ENCODE measurements at regions not wholly inside any gene's neighbourhood (a gene's known extent, or its start where the extent isn't known, plus 50 kb on each side); places are given as distances from the start of the nearest gene placed in this dataset.

DNA sequence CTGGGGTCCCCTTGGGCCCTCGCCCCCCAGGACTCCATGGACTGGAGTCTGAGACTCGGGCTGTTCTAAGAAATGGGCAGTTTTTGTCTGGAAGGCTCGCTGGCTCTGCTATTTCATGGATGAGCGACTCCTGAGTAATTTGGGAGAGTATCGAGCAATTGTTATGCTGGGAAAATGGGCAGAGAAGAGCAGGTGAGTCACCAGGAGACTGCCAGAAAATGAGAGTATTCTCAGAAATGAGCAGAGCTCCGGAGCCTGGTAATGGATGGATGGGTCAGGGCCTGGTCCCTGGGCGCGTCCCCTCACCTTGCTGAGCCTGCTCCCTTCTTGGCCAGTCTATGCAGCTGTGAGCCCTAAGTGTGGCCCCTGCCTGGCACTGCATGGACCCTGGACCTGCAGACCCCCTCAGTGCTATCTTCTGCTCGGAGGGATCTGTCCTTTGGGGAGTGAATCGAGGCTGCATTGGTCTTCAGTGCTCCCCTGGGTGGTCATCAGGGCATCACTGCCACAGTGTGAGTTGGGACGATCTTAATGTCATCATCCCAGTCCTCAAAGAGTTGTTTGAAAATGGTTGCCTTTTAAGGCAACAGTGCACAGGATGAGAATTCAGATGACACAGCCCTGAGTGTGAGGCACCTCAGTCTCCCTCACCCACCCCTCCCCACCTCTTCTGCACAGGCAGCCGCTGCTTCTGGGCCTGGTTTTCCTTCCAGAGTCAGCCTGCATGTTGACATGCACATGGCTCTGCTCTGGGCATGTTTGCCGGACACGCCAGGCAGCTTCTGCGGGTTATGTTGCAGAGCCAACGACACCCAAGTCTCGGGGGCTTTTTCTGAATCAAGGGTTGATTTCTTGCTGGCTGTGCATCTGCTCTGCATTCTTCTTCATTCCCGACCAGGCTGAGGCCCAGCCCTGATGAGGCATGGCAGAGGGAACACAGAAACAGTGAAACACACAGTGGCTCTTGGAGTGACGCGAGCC, 519.0 kb downstream of the TBC1D22A start:
- no peak for DNase-seq (ENCODE audit: low read depth)
- TF ChIP-seq, protein P1, sequence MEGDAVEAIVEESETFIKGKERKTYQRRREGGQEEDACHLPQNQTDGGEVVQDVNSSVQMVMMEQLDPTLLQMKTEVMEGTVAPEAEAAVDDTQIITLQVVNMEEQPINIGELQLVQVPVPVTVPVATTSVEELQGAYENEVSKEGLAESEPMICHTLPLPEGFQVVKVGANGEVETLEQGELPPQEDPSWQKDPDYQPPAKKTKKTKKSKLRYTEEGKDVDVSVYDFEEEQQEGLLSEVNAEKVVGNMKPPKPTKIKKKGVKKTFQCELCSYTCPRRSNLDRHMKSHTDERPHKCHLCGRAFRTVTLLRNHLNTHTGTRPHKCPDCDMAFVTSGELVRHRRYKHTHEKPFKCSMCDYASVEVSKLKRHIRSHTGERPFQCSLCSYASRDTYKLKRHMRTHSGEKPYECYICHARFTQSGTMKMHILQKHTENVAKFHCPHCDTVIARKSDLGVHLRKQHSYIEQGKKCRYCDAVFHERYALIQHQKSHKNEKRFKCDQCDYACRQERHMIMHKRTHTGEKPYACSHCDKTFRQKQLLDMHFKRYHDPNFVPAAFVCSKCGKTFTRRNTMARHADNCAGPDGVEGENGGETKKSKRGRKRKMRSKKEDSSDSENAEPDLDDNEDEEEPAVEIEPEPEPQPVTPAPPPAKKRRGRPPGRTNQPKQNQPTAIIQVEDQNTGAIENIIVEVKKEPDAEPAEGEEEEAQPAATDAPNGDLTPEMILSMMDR (IDR thresholded peaks at IDR 0.05; ENCODE audit: control insufficient read depth, extremely low read depth, insufficient read depth), result no peak
- no peak overlapping the region for H3K4me3 ChIP-seq (ENCODE audit: low read depth, low read length)

DNA sequence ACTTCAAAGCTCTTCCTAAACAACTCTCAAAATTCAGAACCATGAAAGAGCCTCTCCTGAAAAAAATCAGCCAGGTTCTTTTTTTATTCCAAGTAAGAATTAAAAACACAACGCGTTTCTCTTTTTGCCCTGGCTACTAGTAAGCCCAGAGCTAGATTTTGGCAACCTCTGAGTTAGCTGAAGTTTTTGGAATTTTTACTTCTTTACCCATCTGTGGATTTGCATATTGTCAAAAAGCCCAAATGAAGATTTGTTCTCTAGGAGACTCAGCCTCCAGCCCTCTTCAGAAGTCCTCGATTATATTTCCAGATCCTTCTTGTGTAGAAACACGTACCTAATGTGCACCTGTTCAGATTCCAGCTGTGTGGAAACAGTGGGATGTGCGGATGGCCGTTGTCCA, 517.9 kb downstream of the TBC1D22A start:
- TF ChIP-seq, protein P1 (IDR thresholded peaks at IDR 0.05; ENCODE audit: control insufficient read depth, extremely low read depth, insufficient read depth), result no peak
- no peak overlapping the region for H3K4me3 ChIP-seq (ENCODE audit: low read depth, low read length)
- DNase-seq (ENCODE audit: low read depth), result no peak

DNA sequence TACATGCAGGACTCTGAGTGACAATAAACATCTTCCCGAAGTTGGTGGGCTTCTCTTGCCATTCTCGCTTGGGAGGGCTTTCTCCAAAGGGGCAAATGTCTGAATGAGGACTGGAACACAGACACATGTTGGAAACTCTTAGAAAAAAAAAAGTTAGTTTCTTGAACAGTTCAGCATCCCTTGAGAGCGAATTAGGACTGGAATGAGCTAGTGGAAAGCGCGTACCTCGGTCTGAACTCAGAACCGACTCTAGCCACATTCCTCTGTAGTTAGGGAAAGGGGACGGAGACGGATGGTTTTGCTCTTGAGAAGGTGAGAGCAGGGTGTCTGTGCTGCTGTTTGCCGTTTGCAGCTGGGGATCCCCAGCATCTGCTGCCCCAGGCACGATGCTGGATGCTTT, 517.3 kb downstream of the TBC1D22A start:
- TF ChIP-seq, protein P1 (IDR thresholded peaks at IDR 0.05; ENCODE audit: control insufficient read depth, extremely low read depth, insufficient read depth), result no peak
- no peak for DNase-seq (ENCODE audit: low read depth)
- H3K4me3 ChIP-seq (ENCODE audit: low read depth, low read length), result no peak overlapping the region

DNA sequence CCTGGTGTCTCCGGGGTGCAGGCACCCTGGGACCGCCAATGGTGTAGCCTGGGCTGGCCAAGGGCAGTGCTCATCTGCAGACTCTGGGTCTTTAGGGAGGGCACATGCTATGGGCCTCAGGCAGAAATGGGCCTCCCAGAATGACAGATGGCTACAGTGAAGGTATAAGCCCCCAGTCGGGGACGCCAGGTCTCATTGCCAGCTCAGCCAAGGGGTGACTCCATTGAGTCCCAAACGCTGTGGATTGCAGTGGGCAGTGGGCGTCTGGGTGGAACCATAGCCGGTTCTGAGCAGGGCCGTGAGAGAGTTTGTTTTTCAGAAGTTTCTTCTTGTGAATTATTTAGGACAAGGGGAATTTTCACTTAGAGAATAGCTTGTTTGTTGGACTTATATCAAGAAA, 516.9 kb downstream of the TBC1D22A start:
- no peak overlapping the region for H3K4me3 ChIP-seq (ENCODE audit: low read depth, low read length)
- TF ChIP-seq, protein P1 (IDR thresholded peaks at IDR 0.05; ENCODE audit: control insufficient read depth, extremely low read depth, insufficient read depth), result no peak
- no peak for DNase-seq (ENCODE audit: low read depth)

DNA sequence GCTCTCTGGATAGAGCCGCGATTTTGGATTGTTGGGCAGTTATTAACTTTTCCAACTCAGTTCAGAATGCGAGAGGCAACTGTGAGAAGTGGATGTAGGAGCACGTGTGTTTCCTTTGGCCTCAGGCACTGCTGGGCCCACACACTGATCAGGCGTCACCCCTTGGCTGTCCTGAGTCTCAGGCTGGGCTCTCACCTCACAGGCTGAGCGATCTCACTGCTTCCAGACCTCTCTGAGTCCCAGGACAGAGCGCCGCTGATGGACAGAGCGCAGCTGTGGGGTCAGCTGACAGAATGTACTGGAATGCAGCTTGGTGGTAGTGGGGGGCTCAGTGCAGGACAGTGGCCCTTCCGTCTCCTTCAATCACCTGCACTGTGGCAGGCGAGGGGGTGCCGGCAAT, 516.2 kb downstream of the TBC1D22A start:
- no peak overlapping the region for H3K4me3 ChIP-seq (ENCODE audit: low read depth, low read length)
- TF ChIP-seq, protein P1 (IDR thresholded peaks at IDR 0.05; ENCODE audit: control insufficient read depth, extremely low read depth, insufficient read depth), result no peak
- no peak for DNase-seq (ENCODE audit: low read depth)

DNA sequence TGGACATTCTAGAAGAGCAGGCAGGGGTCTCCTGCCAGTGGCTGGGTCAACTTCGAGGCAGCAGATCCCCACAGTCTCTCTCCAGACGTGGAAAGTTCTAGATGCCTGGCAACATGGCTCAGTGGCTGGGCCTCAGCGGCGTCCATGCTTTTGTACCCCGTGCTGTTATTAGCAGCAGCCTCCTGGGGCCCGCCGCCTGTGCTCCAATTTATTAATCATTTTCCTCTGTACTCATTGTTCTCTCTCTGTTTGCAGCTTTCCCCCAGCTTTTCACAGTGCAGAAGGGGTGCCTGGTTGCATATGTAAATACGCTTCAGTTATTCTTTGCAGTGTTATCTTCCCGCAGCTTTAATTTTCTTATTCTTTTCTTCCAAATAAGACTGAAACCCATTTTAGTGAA, 515.1 kb downstream of the TBC1D22A start:
- TF ChIP-seq, protein P1 (IDR thresholded peaks at IDR 0.05; ENCODE audit: control insufficient read depth, extremely low read depth, insufficient read depth), result no peak

More for the DNA sequence above, 515.1 kb downstream of the TBC1D22A start:
- DNase-seq (ENCODE audit: low read depth), result no peak
- no peak overlapping the region for H3K4me3 ChIP-seq (ENCODE audit: low read depth, low read length)
